ENCODE measurements at regions not wholly inside any gene's neighbourhood (a gene's known extent, or its start where the extent isn't known, plus 50 kb on each side); places are given as distances from the start of the nearest gene placed in this dataset.

GRCh38 chr5:124136609-124137008 lies 609.8 kb downstream of the ZNF608 start:
- TF ChIP-seq, protein P1, sequence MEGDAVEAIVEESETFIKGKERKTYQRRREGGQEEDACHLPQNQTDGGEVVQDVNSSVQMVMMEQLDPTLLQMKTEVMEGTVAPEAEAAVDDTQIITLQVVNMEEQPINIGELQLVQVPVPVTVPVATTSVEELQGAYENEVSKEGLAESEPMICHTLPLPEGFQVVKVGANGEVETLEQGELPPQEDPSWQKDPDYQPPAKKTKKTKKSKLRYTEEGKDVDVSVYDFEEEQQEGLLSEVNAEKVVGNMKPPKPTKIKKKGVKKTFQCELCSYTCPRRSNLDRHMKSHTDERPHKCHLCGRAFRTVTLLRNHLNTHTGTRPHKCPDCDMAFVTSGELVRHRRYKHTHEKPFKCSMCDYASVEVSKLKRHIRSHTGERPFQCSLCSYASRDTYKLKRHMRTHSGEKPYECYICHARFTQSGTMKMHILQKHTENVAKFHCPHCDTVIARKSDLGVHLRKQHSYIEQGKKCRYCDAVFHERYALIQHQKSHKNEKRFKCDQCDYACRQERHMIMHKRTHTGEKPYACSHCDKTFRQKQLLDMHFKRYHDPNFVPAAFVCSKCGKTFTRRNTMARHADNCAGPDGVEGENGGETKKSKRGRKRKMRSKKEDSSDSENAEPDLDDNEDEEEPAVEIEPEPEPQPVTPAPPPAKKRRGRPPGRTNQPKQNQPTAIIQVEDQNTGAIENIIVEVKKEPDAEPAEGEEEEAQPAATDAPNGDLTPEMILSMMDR (IDR thresholded peaks at IDR 0.05): no peak
- TF ChIP-seq POLR2A (IDR thresholded peaks at IDR 0.05): no peak

Measured in right lobe of liver (tissue), 4 donors.